ENCODE measurements at regions not wholly inside any gene's neighbourhood (a gene's known extent, or its start where the extent isn't known, plus 50 kb on each side); places are given as distances from the start of the nearest gene placed in this dataset.

GRCh38 chr4:18930487-18930886 lies 908.9 kb upstream of the LCORL start:
- DNase-seq, result no peak

GRCh38 chr4:18923496-18924161 lies 902.1 kb upstream of the LCORL start:
- DNase-seq, result no peak

- no peak for DNase-seq
Observed at GRCh38 chr4:18917689-18918088, 896.1 kb upstream of the LCORL start.

DNA sequence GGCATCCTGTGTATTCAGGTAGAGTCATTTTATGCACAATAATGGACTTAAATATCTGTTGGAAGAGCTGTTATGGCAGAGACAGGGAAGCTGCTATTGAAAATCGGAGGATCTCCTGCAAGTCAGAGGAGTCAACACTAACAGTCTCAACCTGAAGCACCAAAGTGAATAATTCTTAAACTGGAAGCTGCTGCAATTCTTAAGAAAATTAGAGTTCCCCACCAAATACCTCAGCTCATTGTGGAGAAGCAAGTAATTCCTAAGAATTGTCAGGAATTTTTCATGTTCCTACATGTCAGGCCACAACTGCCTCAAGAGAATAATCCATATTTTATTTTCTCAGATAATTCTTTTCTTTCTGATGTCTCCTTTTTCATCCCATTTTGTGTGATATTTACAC lies 892.6 kb upstream of the LCORL start:
- DNase-seq, result no peak

DNA sequence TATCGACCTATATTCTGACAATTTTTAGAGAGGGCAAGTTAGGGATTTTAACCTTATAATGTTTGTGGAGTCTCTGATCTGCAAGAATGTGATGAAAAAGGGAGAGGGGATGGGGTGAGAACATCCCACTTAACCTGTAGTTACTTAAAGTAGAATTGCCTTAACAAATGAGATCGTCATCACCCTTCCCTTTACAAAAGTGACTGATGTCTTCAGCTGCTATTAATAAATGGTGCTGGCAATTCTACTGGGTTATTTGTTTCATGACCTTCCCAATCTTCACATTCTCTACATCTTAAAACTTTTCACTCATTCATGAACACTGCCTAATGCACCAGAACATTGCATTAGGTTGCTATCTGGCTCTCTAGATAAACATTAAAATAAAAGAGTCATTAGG lies 873.4 kb upstream of the LCORL start:
- DNase-seq, result no peak

DNA sequence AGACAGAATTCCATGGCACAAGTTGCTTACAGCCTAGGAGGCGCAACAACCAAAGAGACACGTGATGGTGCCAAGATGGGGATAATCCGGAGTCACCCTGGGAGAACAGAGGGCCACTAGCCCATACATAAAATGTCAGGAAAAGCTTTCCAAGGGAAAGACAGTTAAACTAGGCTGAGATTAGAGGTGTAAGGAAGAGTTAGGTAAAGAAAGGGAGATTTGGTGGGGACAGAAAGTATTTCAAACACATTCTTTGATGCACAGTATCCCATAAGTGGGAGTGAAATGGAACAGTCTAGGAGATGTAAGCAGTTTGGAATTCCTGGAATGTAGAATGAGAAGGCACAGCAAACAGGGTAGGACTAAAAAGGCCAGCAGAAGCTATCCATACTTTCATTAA lies 860.9 kb upstream of the LCORL start:
- DNase-seq, result no peak

DNA sequence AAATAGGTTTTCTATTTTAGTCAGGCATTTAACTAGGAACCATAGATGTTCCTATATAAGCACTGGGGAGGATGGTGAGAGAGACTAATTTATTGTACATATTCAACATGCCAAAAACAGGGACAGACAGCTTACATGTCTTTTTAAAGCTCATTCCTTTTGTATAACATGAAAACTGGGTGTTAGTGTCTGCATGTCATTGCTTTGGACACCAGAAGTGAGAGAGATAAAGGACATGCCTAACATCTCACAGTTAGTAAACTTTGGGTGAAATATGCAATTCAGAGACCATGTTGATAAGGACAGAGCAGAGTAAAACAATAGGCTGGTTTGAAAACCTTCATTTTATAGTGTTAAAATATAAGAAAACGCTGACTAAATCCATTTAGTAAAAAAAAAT lies 860.0 kb upstream of the LCORL start:
- no peak for DNase-seq

- DNase-seq, result no peak
Observed at GRCh38 chr4:18880871-18881270, 859.3 kb upstream of the LCORL start.

DNA sequence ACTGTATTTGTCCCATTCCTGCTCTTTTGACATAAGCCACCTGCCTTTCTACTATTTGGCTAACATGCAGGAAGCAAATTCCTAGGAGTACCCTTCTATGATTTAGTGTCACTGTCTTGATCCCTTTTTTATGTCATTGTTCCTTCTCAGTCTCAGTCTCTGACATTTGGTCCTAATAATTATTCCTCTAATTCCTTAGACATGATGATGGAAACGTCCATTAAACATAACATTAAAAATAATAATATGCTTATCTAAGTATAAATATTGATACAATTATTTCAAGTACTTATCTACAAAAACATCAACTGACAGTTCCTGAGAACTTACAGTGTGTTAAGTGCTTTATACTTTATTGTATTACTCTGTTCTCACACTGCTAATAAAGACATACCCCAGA lies 857.0 kb upstream of the LCORL start:
- no peak for DNase-seq

DNA sequence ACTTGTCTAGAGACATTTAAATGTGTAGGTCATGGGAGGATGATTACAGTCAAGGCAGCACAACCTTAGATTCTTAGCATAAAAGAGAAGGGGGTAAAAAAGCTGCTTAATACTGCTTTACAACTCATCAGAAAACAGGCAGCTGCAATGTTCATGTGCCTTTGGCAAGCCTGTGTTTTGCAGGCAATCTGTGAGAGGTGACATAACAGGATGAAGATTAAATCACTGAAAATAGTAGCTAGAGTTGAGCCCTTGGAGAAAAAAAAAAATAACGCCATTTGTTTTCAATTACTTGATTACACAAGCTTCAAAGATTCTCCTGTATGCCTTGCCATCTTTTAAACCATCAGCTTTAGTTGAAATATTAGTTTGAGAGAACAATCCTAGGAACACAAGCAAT lies 847.6 kb upstream of the LCORL start:
- DNase-seq, result no peak

DNA sequence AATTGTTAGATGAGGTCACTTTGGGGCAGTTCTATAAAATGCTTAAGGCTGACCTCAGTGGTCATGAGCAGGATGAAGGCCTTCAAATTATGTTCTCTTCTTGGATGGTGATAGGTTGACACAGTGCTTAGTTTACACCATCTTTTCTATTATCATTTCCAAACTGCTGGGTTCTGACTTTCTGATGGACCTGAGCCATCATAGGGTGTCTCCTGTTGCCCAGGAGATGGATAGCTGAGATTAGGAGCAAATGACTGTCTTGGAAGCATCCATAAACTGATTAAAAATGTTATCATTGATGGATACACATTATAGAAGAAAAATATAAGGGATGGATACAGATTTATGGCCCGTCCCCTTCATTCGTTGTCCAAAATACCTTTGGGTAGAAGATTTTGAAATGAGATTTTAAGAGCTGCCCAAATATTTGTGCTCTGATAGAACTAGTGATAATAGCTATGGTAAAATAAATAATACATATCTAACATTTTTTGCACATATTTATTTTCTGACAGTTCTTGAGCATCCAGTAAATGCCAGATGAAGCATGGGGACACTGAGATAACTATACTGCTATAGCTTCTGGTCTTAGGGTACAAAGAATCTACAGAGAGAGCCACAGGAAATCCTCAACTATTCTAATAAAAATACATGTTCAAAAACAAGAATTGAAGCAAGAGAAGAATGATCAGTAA lies 839.4 kb upstream of the LCORL start:
- no peak for DNase-seq

DNA sequence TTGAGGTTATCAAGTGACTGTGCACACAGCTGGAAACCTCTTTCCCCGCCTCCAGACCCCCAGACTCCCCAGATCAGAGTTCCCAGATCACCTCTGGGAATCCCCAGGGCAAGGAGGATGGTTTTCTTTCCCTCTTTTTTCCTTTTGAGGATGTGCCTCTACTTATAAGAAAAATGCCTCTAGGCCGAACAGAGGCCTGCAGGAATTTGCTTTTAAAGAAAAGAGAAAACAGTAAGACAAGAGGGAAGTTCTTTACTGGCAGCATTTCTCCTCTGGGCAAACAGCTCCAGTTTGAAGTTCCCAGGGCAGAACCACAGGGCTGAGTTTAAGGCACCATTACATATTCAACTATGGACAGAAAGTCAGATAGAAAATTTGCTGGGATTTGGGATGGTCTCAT lies 837.9 kb upstream of the LCORL start:
- DNase-seq, result no peak

- no peak for DNase-seq
Observed at GRCh38 chr4:18858229-18858922, 836.8 kb upstream of the LCORL start.

DNA sequence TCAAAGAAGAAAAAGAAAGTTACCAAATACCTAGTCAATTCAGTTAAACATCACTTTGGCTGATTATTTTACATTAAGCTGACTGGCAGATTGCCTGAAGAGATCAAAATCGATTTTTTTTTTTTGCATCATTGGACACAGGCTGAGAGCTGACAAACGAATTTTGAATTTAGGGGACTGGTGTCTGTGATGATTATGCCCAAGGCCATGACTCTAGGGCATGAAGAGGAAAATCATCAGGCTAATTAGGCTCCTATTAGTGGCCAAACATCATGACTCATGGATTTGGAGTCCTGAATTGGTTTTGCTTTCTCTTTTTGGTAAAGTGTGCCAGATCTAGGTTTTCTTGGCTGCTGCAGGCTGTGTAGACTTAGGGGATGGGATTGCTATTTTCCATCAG lies 829.3 kb upstream of the LCORL start:
- no peak for DNase-seq

DNA sequence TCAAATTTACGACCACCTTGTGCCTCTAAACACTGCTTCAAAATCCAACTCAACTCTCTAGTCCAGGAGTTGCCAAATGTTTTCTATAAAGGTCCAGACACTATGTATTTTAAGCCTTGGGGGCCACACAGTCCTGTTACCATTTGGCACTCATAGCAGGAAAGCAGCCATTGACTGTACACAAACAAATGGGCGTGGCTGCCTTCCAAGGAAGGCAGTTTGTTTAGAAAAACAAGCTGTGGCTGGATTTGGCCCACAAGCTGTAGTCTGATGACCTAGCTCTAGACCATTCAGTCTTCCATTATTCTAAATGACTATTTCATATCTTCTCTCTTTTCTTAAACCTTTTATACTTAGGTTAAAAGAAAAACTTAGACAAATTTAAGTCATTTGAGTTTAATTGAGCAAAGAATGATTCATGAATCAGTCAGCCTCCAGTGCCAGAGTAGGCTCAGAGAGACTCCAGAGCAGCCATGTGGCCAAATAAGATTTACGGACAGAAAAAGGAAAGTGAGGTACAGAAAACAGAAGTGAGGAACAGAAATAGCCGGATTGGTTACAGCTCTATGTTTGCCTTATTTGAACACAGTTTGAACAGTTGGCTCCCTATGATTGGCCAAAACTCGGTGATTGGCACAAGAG lies 825.8 kb upstream of the LCORL start:
- no peak for DNase-seq

DNA sequence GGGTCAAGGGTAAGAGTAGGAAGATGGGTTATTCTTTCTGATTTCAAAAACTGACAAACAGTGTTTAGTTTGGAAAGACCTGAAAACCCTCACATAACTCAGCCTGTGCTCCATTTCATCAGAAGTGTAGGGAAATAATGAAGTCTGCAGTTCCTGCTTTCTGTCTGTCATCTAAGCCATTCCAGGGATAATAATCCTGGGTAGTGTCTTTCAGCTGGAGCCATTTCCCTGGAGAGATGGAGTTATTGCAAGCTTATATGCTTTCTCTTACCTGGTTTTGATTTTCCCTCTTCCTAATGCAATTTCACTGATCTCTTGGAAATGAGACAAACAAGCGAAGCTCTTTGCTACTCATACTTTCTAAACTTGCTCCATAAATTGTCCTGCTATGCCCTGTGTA lies 824.8 kb upstream of the LCORL start:
- DNase-seq, result no peak

GRCh38 chr4:18844726-18845125 lies 823.2 kb upstream of the LCORL start:
- no peak for DNase-seq

GRCh38 chr4:18842431-18842830 lies 820.9 kb upstream of the LCORL start:
- DNase-seq, result no peak

GRCh38 chr4:18840481-18840880 lies 818.9 kb upstream of the LCORL start:
- no peak for DNase-seq

GRCh38 chr4:18816228-18816895 lies 794.8 kb upstream of the LCORL start:
- no peak for DNase-seq

GRCh38 chr4:18815779-18816173 lies 794.2 kb upstream of the LCORL start:
- DNase-seq, result no peak

- no peak for DNase-seq
Observed at GRCh38 chr4:18815081-18815778, 793.7 kb upstream of the LCORL start.

DNA sequence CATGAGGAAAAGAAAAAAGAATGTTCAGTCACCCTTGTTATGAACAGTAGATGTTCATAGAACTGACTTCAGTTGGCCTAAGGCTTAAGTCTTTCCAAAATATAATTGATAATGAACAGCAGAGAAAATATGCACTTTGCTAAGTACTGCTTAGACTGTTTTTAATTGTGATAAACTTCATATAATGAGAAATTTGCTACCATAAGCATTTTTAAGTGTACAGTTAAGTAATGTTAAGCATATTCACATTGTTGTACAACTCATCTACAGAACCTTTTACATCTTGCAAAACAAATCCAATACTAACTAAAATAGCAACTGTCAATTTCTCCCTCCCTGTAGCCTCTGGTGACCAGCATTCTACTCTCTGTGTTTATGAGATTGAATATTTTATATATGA lies 792.2 kb upstream of the LCORL start:
- DNase-seq, result no peak
